ENCODE measurements at regions not wholly inside any gene's neighbourhood (a gene's known extent, or its start where the extent isn't known, plus 50 kb on each side); places are given as distances from the start of the nearest gene placed in this dataset.

- no peaks in the 10 kb centered on the region for H3K4me1 ChIP-seq
- no peaks in the 10 kb centered on the region for H3K36me3 ChIP-seq
- no peak overlapping the region for H3K4me3 ChIP-seq
- H3K27ac ChIP-seq: no peak overlapping the region
- TF ChIP-seq EP300 (IDR thresholded peaks at IDR 0.05) (no peak), POLR2A (IDR thresholded peaks at IDR 0.05) (no peak), CTCF (IDR thresholded peaks at IDR 0.05) (no peak), POLR2AphosphoS5 (IDR thresholded peaks at IDR 0.05) (no peak)
- H3K9me3 ChIP-seq: peaks cover 0 to 12% (median 5%) of the 10 kb centered on the region in 4 donors
- no peaks in the 10 kb centered on the region for H3K27me3 ChIP-seq
- DNase-seq: no peak
- intact Hi-C loops (cut with DNase I; ENCODE audit: low total_unique reads): no loop called here
Observed at GRCh38 chr7:54465095-54465494, 77.1 kb upstream of the VSTM2A start.

GRCh38 chr7:54469740-54470139, 72.4 kb upstream of the VSTM2A start:
- TF ChIP-seq CTCF (IDR thresholded peaks at IDR 0.05) (no peak), POLR2A (IDR thresholded peaks at IDR 0.05) (no peak), EP300 (IDR thresholded peaks at IDR 0.05) (no peak), POLR2AphosphoS5 (IDR thresholded peaks at IDR 0.05) (no peak)
- 93 to 96% (median 95%) methylated on average over 9 to 10 of the region's 10 CpGs for WGBS, 5 donors
- intact Hi-C loops (cut with DNase I; ENCODE audit: low total_unique reads): no loop called here

GRCh38 chr7:54476609-54477008, 65.6 kb upstream of the VSTM2A start:
- peaks cover 0 to 12% (median 2%) of the 10 kb centered on the region in 4 donors for H3K9me3 ChIP-seq
- H3K27me3 ChIP-seq: no peaks in the 10 kb centered on the region
- no peaks in the 10 kb centered on the region for H3K4me1 ChIP-seq
- no peak overlapping the region for H3K4me3 ChIP-seq
- intact Hi-C loops (cut with DNase I; ENCODE audit: low total_unique reads): no loop called here
- 82 to 93% (median 85%) methylated on average over 1 of the region's 1 CpG for WGBS, 5 donors
- TF ChIP-seq POLR2A (IDR thresholded peaks at IDR 0.05) (no peak), CTCF (IDR thresholded peaks at IDR 0.05) (no peak), EP300 (IDR thresholded peaks at IDR 0.05) (no peak), POLR2AphosphoS5 (IDR thresholded peaks at IDR 0.05) (no peak)
- no peak overlapping the region for H3K27ac ChIP-seq
- H3K36me3 ChIP-seq: no peaks in the 10 kb centered on the region
- DNase-seq: no peak

More at GRCh38 chr7:54469740-54470139, 72.4 kb upstream of the VSTM2A start:
- Histone ChIP-seq H3K4me1 (no peaks in the 10 kb centered on the region), H3K27me3 (no peaks in the 10 kb centered on the region), H3K4me3 (no peak overlapping the region), H3K36me3 (no peaks in the 10 kb centered on the region), H3K27ac (no peak overlapping the region), H3K9me3 (peaks cover 0 to 26% (median 5%) of the 10 kb centered on the region in 4 donors)
- no peak for DNase-seq

GRCh38 chr7:54477083-54477482, 65.1 kb upstream of the VSTM2A start:
- Histone ChIP-seq H3K9me3 (peaks cover 0 to 10% (median 2%) of the 10 kb centered on the region in 4 donors), H3K4me3 (no peak overlapping the region), H3K36me3 (no peaks in the 10 kb centered on the region), H3K27me3 (no peaks in the 10 kb centered on the region), H3K4me1 (no peaks in the 10 kb centered on the region), H3K27ac (no peak overlapping the region)
- intact Hi-C loops (cut with DNase I; ENCODE audit: low total_unique reads): no loop called here
- TF ChIP-seq POLR2A (IDR thresholded peaks at IDR 0.05): no peak
- TF ChIP-seq CTCF (IDR thresholded peaks at IDR 0.05): no peak
- no peak for TF ChIP-seq POLR2AphosphoS5 (IDR thresholded peaks at IDR 0.05)
- no peak for TF ChIP-seq EP300 (IDR thresholded peaks at IDR 0.05)
- DNase-seq: no peak
- 86 to 97% (median 89%) methylated on average over 1 of the region's 1 CpG for WGBS, 5 donors
